ENCODE measurements at regions not wholly inside any gene's neighbourhood (a gene's known extent, or its start where the extent isn't known, plus 50 kb on each side); places are given as distances from the start of the nearest gene placed in this dataset.
"Not testable (repeated sequence)": the region's sequence is repeated elsewhere in the genome, so short reads cannot be mapped to it uniquely, and the experiment has no call there.

DNA sequence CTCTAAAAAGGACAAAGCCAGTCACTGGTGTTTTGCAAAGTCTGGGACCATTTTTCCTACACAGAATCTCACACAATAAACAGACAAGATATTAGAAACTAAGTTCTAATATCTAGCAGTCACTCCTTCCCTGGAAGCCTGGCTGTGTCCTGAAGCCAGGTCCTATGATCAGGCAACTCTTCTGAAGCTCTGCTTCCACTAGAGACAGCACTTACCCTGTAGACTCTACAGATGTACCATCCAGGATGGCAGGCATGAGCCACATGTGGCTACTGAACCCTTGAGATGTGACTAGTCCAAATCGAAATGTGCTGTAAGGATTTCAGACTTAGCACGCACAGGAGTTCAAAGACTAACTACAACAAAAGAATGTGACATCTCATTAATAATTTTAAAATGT, 110.3 kb upstream of the NBPF9 start:
- TF ChIP-seq YY1 (IDR thresholded peaks at IDR 0.05; ENCODE audit: insufficient read depth, insufficient read length); ZNF274 (IDR thresholded peaks at IDR 0.05; ENCODE audit: low read depth, low read length); SUZ12 (IDR thresholded peaks at IDR 0.05; ENCODE audit: extremely low read depth, insufficient read depth, insufficient read length): not testable (repeated sequence)

Measured in NT2/D1 (cell line).